WI38 (cell line): ENCODE measurements at regions not wholly inside any gene's neighbourhood (a gene's known extent, or its start where the extent isn't known, plus 50 kb on each side); places are given as distances from the start of the nearest gene placed in this dataset.

Source experiments
- H3K4me3 ChIP-seq: 2 replicates; pipeline ENCODE4 v1.5.1; 2011; ENCODE audit warnings: low read depth, mild to moderate bottlenecking, control low read depth, low read length
- CTCF ChIP-seq: IDR thresholded peaks from 2 replicates; pipeline ENCODE4 v1.5.1; 2012; ENCODE audit warnings: low read depth, mild to moderate bottlenecking, control low read depth, low read length

- no peak for TF ChIP-seq CTCF
- H3K4me3 ChIP-seq: no peak overlapping the region
Measured at GRCh38 chr13:73372666-73373627, 314.1 kb downstream of the KLF5 start.

DNA sequence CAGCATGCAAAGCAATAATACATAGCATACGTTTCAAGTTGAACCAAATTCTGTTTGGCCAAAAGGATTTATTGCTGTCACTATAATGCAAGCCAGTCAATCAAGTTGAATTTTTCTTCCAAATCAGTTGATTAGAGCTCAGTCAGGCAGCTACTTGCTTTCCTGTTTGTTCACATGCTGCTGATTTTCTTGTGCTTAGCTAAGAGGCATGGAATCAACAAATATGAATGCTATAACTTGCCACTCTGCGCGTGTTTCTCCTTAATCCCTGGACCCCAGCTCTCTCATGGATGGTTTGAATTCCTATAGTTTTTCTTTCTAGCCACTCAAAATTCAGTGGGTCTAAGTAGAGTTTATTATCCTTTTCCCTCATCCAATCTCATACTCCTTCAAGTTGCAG is 311.3 kb downstream of the KLF5 start:
- TF ChIP-seq CTCF: no peak
- no peak overlapping the region for H3K4me3 ChIP-seq

DNA sequence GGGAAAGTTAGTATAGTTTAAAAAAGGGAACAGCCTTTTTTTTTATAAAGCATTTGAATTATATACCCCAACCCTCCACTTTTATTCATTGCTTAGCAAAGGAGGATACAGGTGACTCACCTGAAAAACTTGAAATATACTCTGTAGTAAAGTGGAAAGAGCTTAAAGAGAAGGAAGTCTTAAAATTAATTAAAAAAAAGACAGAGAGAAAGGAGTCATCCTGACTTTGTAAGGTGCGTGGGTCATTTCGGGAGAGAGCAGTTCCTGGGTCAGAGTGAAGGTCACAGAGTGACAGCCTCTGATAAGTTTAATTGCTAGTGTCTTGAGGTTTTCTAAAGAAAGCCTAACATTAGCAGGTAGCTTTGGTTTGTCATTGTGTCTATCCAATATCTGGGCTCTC is 310.3 kb downstream of the KLF5 start:
- H3K4me3 ChIP-seq: no peak overlapping the region
- no peak for TF ChIP-seq CTCF

- H3K4me3 ChIP-seq: no peak overlapping the region
- TF ChIP-seq CTCF: no peak
Measured at GRCh38 chr13:73368608-73369007, 309.8 kb downstream of the KLF5 start.

DNA sequence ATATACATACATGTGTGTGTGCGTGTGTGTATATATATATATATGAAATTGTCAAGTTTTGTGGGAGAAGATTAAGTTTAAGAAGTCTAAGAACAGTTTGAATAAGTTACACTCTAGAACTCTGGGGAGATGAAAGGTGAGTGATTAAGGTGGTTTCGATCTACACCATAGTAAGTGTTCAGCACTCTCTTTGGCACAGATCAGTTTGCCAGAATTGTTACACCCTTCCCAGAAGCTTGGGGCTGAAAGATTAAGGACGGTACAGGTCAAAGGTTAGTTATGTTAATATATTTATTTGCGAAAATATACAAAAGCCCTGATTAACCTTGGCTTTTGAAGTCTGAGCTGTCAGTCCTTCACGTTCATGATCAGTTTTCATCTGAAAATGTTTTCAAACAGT is 309.1 kb downstream of the KLF5 start:
- no peak overlapping the region for H3K4me3 ChIP-seq
- TF ChIP-seq CTCF: no peak

DNA sequence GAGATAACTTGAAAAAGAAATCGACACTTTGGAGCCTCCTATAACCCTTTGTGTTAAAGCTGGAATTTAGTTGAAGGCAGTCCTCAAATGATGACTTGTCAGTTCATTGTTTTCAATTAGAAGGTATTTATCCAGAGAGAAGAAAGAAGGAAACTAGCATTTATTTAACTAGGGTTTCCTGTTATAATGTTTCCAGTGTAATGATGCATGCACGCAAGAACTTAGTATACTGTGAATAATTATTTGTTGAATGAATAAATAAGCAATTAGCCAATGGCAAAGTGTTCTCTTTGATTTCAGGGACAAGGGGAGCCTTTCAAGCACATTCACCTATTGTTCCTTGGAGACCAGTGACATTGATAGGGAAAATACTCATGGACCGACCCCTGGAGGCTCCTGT is 307.4 kb downstream of the KLF5 start:
- no peak for TF ChIP-seq CTCF
- no peak overlapping the region for H3K4me3 ChIP-seq

GRCh38 chr13:73365681-73366080 is 306.9 kb downstream of the KLF5 start:
- no peak overlapping the region for H3K4me3 ChIP-seq
- TF ChIP-seq CTCF: no peak
